ENCODE measurements at regions not wholly inside any gene's neighbourhood (a gene's known extent, or its start where the extent isn't known, plus 50 kb on each side); places are given as distances from the start of the nearest gene placed in this dataset.
A peak's percentile ranks its signal among the peaks of the same experiment; 100 is the strongest.
"Not testable (repeated sequence)": the region's sequence is repeated elsewhere in the genome, so short reads cannot be mapped to it uniquely, and the experiment has no call there.

GRCh38 chr2:240191001-240191400 is 50.5 kb upstream of the OTOS start:
- TF ChIP-seq CTCF (conservative IDR thresholded peaks at IDR 0.05) (no peak), ZFX (IDR thresholded peaks at IDR 0.05) (no peak)
- no peak overlapping the region for H3K27ac ChIP-seq

- TF ChIP-seq CTCF (conservative IDR thresholded peaks at IDR 0.05) (no peak), ZFX (IDR thresholded peaks at IDR 0.05) (no peak)
- H3K27ac ChIP-seq, result no peak overlapping the region
These were observed 52.2 kb upstream of the OTOS start for GRCh38 chr2:240192661-240193060.

- not testable (repeated sequence) for H3K27ac ChIP-seq
These were observed 53.9 kb upstream of the OTOS start for GRCh38 chr2:240194341-240194762.

GRCh38 chr2:240195316-240195861 is 54.9 kb upstream of the OTOS start:
- TF ChIP-seq ZFX (IDR thresholded peaks at IDR 0.05) (no peak), CTCF (conservative IDR thresholded peaks at IDR 0.05) (no peak)
- H3K27ac ChIP-seq, result no peak overlapping the region

More at GRCh38 chr2:240194341-240194762, 53.9 kb upstream of the OTOS start:
- TF ChIP-seq CTCF (conservative IDR thresholded peaks at IDR 0.05), result peak; percentile 43

GRCh38 chr2:240196716-240197461 is 56.4 kb upstream of the OTOS start:
- TF ChIP-seq CTCF (conservative IDR thresholded peaks at IDR 0.05), result no peak
- no peak for TF ChIP-seq ZFX (IDR thresholded peaks at IDR 0.05)
- H3K27ac ChIP-seq, result no peak overlapping the region

- no peak for TF ChIP-seq ZFX (IDR thresholded peaks at IDR 0.05)
- TF ChIP-seq CTCF (conservative IDR thresholded peaks at IDR 0.05), result no peak
- no peak overlapping the region for H3K27ac ChIP-seq
These were observed 57.1 kb upstream of the OTOS start for GRCh38 chr2:240197462-240198139.

GRCh38 chr2:240198226-240198625 is 57.8 kb upstream of the OTOS start:
- TF ChIP-seq CTCF (conservative IDR thresholded peaks at IDR 0.05), result no peak

More at GRCh38 chr2:240198226-240198625, 57.8 kb upstream of the OTOS start:
- H3K27ac ChIP-seq, result no peak overlapping the region

Data from C4-2B (cell line).